Right kidney (tissue), 1 donor: ENCODE measurements at regions not wholly inside any gene's neighbourhood (a gene's known extent, or its start where the extent isn't known, plus 50 kb on each side); places are given as distances from the start of the nearest gene placed in this dataset.

Source experiments
- DNase-seq: peaks from one replicate; pipeline ENCODE4 v3.0.0-alpha.2; 2016

DNA sequence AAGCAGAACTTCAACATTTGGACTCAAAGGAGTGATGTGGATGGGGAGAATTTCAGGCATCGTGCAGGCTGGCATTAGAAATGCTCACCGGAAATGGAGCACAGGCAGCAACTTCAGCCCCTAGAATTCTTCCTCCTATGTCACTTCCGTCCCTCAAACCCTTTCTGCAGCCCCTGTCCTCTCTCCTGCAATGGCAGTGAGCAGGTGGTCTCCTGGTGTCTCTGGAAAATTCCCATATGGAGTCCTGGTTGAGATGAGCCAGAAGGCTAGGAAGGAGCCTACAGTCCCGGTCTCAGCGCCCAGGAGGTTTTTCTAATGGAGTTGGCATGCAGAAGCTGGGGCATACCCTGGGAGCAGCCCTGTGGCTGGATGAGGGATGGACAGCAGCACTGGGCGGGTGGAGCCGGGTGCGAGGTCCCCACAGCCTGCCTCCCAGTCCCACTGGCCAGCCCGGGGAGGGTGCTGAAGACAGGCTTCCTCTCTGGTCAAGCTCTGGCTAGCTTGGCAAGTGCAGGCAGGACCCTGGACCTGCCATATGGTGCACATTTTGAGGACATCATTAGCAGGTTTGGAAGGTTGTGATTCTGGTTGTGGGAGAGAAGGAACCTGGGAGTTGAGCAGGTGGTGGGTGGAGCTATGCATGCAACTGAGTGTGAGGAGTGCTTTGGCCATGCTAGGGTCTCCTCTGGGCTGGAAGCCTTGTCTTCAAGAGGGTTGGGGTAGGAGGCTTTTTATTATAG lies 59.8 kb upstream of the B3GAT1 start:
- DNase-seq, result no peak

DNA sequence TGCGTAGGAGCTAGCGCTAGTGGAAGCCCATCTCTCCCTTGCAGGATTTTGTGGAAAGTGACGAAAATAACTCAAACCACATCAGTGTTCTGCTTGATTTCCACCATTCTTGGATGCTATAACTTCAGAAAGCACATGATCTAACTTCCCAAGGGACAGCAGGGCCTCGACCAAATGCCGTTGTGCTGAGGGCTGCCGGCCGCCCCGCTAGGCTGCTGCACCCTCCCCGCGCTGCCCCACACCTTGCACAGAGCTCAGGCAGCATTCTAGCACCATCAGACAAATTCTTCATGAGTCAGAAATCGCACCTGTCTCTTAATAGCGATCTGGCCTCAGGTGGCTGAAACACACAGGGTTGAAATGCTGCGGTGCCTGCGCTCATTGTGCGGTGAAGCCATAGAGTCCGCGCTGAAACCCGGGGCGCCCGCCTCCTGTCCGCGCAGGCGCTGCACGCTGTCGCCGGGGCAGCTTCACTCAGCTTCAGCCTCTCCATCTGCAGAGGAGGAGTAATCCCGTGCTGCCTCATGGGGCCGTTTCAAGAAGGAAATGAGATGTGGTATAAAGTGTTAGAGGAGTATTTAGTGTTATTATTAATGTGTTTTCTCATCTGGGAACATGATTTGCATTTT lies 59.2 kb upstream of the B3GAT1 start:
- no peak for DNase-seq

DNA sequence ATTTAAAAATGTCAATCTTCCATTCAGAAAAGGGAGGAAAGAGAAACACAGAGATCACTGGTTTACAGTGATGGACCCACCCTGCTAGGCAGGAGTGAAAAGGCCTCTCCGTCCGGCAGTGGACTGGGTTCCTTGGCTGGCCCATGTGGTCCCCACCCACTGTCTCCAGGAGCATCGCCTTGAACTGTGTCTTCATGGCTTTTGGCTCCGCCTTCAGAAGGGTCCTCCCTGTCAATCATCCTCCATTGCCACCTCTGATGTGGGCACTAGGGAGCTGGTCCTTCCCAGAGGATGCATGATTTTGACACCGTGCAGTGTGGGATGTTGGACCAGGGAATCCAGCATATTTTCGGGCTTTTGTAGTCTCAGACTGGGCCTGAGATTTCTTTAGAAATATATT lies 58.2 kb upstream of the B3GAT1 start:
- DNase-seq, result no peak

DNA sequence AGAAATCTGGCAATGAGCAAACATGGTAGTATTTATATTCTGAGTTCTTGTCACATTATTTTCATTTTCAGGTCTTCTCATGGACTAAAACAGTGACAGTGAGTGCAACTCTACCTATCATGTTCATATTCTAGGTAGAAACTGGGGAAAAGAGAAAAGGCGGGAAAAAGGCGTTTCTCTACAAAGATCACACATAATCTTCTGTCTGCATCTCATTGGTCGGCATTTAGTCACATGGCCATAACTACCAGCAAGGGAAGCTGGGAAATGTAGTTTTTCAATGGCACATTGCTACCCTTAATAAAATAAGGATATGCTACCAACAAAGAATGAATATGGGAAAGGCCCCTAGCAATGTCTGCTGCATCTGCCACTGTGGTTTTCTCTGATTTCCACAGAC lies 57.6 kb upstream of the B3GAT1 start:
- DNase-seq, result no peak

DNA sequence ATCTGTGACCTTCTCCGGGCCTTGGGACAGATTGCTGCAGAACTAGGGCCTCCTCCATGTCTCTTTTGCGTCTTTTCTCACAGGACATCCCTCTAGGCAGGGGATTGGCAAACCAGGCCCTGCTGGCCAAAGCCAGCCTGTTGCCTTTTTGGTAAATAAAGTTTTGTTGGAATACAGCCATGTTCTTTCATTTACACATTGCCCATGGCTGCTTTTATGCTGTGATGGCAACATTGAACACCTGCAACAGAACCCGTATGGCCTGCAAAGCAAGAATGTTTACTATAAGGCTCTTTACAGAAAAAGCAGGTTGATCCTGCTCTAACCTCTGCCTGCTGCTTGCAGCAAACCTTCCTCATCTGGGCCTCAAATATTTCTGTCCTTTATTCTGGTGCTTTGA lies 56.8 kb upstream of the B3GAT1 start:
- DNase-seq, result no peak

DNA sequence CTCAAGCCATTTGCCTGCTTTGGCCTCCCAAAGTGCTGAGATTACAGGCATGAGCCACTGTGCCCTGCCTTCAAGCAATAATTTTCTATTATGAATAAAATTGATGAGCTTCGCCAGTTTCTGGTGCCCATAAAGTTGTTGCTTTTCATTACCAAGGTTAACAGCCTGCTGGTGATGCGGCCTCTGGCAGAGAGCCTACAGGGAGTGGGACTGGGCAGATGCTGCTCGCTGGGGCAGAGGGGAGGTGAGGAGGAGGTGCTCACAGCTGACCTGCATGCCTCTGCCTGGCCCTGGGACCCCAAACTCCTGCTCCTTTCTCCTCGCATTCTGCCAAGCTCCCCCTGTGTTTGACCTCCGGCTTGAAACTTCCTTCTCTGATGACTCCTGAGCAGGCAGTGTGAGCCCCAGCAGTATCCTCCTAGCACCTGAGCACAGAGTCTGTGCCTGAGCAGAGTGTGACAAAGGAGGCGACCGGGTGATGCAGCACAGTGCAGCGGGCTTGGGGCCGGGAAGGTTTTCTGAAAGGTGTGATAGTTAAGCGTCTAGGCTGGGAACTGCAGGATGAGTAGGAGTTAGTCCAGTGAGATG lies 56.1 kb upstream of the B3GAT1 start:
- DNase-seq, result no peak

DNA sequence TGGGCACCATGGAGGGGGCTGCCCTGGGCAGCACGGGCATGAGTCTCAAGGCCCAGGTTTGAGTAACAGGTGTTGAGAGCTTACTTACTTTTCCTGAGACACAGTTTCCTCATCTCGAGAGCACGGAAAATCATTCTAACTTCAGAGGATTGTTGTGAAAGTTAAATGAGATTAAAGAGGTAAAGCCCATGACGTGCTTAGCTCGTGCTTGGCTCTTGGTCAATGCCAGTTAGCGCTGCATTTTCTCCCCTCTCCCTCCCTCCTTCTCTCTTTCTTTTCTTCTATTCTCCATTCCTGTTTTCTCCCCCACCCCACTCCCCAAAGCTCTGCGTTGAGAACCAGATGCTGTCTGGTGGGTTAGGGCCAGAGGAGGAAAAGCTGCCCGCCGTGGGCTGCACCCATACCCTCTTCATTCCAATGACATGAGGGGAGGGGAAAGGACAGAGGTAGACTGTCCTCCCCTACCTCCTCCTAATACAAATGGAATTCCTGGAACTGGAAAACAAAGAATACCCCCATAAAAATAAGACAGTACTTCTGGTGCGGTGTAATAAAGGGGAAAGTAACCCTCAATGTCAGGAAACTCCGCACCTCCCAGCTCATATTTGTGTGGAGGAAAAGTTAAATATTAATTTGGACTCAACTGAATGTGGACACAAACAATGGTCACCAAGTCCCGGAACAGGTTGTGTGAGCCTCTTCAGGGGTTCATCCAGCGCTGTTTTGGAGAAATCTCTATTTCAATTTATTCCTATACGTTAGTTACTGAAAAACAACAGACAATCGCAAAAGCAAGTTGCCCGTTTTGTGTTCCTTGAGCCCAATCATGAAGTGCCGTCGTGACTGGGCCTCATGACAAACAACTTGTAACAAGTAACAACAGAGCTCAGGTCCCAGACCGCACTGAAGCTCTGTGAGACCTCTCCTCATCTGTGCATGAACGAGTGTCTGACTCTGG lies 54.8 kb upstream of the B3GAT1 start:
- DNase-seq, result no peak

DNA sequence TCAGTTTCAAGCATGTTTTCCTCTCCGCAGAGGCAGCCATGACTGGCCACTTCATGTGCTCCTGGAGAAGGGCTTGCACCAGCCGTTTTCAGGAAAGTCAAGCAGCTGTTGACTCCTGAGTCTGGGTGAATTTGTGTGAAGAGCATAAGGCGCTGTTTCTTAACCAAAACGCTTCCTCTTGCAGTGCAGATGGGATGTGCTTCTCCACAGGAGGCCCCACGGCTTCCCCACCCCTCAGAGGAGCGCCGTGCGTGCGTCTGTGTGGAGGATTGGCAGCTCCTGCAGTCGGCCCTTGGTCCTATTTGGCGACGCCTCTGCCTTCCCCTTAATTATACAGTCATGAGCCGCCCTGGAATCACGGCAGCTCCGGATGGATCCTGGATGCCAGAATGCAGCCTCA lies 54.1 kb upstream of the B3GAT1 start:
- peak; percentile 18 for DNase-seq

DNA sequence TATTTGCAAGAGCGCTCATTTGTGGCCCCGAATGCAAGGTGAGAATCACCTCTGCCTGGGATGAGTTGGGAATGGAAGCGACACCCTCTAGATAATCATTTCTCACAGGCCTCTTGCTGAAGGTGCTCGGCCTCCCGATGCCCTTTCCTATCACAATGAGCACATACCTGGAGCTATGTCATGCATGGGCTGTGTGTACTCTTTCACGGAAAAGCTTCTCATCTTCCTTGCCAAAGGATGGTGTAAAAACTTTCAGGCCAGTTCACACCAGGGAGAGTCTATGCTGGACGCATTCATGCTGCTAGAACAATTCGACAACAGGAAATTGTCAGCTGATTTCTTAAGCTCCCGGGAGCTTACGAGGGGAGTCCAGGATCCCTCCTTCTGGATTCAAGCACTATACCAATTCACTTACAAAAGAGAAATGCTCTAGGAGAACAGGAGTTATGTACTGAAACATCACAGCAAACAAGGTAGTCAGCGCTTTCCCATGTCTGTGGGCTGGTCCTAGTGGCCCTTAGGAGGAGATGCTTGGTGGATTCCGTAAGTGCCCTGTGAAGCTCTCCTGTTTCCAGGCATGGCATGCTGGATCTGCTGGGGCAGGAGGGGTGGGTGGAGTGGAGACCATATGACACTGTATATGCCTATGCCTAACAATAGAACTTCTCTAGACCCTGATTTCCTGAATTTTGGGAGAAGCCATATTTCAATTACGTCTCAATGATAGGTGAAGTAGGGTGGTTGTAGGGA lies 53.1 kb upstream of the B3GAT1 start:
- no peak for DNase-seq

DNA sequence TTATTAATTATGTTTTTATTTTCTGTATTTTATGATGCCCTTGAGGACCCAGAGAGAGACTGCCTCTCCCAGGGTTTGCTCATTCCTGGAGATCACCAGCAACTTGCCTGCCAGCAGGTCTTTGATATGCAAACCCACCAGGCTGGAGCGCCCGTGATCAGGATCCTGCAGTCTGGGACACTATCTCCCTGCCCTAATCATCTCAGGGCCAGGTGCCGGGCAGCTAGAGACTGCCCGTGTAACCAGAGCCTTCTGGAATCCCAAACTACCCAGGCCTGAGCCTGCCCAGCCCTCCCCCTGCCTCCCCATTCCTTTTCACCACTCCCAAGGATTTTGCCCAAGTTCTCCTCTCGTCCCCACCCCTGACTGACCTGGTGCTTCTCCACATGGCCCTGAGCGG lies 52.2 kb upstream of the B3GAT1 start:
- DNase-seq, result no peak

DNA sequence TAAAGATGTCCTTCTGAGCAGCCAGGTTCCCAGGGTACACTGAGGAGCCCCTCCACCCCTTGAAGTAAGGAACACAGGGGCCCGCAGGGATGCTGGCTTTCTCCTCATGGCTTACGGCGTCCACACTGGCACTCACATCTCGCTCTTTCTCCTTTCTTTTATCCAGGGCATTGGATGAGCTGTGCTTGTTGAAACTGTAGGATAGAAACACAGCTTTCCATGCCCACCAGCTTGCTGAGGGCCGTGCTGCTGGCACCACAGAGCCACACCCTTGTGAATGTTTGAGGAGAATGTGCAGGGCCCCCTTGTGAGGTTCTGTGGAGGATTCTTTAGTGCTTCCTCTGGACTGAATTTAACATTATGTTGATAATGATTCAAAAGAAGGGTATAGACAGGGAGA lies 51.7 kb upstream of the B3GAT1 start:
- no peak for DNase-seq
